OCI-LY1 (cell line): ENCODE measurements at regions not wholly inside any gene's neighbourhood (a gene's known extent, or its start where the extent isn't known, plus 50 kb on each side); places are given as distances from the start of the nearest gene placed in this dataset.
"Not testable (repeated sequence)": the region's sequence is repeated elsewhere in the genome, so short reads cannot be mapped to it uniquely, and the experiment has no call there.

ENCODE experiments used
- H2AFZ ChIP-seq: fragments of 200-600 bp; sonication (generic), shearing (Covaris generic); 2 replicates; pipeline ENCODE4 v1.6.0; 2014; ENCODE audit warnings: antibody characterized with exemption, mild to moderate bottlenecking, low read length
- H3F3A ChIP-seq: fragments of 200-600 bp; sonication (generic), shearing (Covaris generic); 2 replicates; pipeline ENCODE4 v1.6.0; 2014; ENCODE audit warnings: mild to moderate bottlenecking, antibody characterized with exemption, low read length, moderate library complexity; ENCODE audit not compliant: insufficient read depth
- H3K27ac ChIP-seq: fragments of 200-600 bp; sonication (generic); 2 replicates; pipeline ENCODE4 v1.5.1; 2014; ENCODE audit warnings: low read length, mixed run types, mild to moderate bottlenecking, low read depth; ENCODE audit not compliant: poor library complexity, severe bottlenecking
- H3K27me3 ChIP-seq: fragments of 200-600 bp; sonication (generic); 2 replicates; pipeline ENCODE4 v1.6.0; 2014; ENCODE audit warnings: antibody characterized with exemption, mild to moderate bottlenecking, low read length, moderate library complexity; ENCODE audit not compliant: insufficient read depth
- H3K36me3 ChIP-seq: fragments of 200-600 bp; sonication (generic); 2 replicates; pipeline ENCODE4 v1.6.1; 2014; ENCODE audit warnings: mild to moderate bottlenecking, antibody characterized with exemption, low read length, moderate library complexity, mixed read lengths; ENCODE audit not compliant: insufficient read depth
- H3K4me1 ChIP-seq: fragments of 200-600 bp; sonication (generic); 2 replicates; pipeline ENCODE4 v1.5.1; 2014; ENCODE audit warnings: mild to moderate bottlenecking, low read length, moderate library complexity; ENCODE audit not compliant: insufficient read depth, severe bottlenecking
- H3K4me2 ChIP-seq: fragments of 200-600 bp; sonication (generic), shearing (Covaris generic); 2 replicates; pipeline ENCODE4 v1.6.1; 2014; ENCODE audit warnings: low read length
- H3K4me3 ChIP-seq: fragments of 200-600 bp; sonication (generic); 2 replicates; pipeline ENCODE4 v1.5.1; 2014; ENCODE audit warnings: low read length, low read depth, mild to moderate bottlenecking, mixed read lengths; ENCODE audit not compliant: poor library complexity, severe bottlenecking
- H3K79me2 ChIP-seq: fragments of 200-600 bp; shearing (Covaris generic); 2 replicates; pipeline ENCODE4 v1.6.1; 2016; ENCODE audit warnings: mixed run types, low read length, mixed read lengths; ENCODE audit not compliant: insufficient read depth
- H3K9ac ChIP-seq: fragments of 200-600 bp; sonication (generic), shearing (Covaris generic); 2 replicates; pipeline ENCODE4 v1.6.1; 2014; ENCODE audit warnings: mild to moderate bottlenecking, low read length, mixed read lengths
- H3K9me2 ChIP-seq: fragments of 200-600 bp; sonication (generic), shearing (Covaris generic); 2 replicates; pipeline ENCODE4 v1.6.1; 2014; ENCODE audit warnings: low read depth, mild to moderate bottlenecking, low read length, mixed read lengths
- H3K9me3 ChIP-seq: fragments of 200-600 bp; shearing (Covaris generic); 2 replicates; pipeline ENCODE4 v1.6.1; 2014; ENCODE audit warnings: low read length, mixed read lengths
- H4K20me1 ChIP-seq: fragments of 200-600 bp; sonication (generic), shearing (Covaris generic); 2 replicates; pipeline ENCODE4 v1.6.0; 2016; ENCODE audit warnings: mild to moderate bottlenecking, low read length; ENCODE audit not compliant: insufficient read depth
- CTCF ChIP-seq: fragments of 200-600 bp; sonication (generic), shearing (Covaris generic); IDR thresholded peaks from 2 replicates; pipeline ENCODE4 v1.5.1; 2017; ENCODE audit warnings: mild to moderate bottlenecking, antibody characterized with exemption, low read length, moderate library complexity, mixed read lengths
- EZH2 ChIP-seq: fragments of 200-600 bp; sonication (generic), shearing (Covaris generic); IDR thresholded peaks from 2 replicates; pipeline ENCODE4 v1.8.0; 2017; ENCODE audit warnings: borderline replicate concordance, mixed run types, mild to moderate bottlenecking, antibody characterized with exemption, low read length, moderate library complexity, mixed read lengths

GRCh38 chr15:26223720-26224119 lies 360.6 kb upstream of the ATP10A start:
- no peak overlapping the region for H3K9ac ChIP-seq
- no peak overlapping the region for H3K27ac ChIP-seq
- H3K9me3 ChIP-seq = 0 out of 2 replicates have a peak, but pooled peaks cover 2% of the 10 kb centered on the region
- H3K79me2 ChIP-seq = no peaks in the 10 kb centered on the region
- no peaks in the 10 kb centered on the region for H3K27me3 ChIP-seq
- H4K20me1 ChIP-seq = no peaks in the 10 kb centered on the region
- no peaks in the 10 kb centered on the region for H3K36me3 ChIP-seq
- H3K4me1 ChIP-seq = no peaks in the 10 kb centered on the region
- TF ChIP-seq CTCF = no peak
- no peak for TF ChIP-seq EZH2
- H2AFZ ChIP-seq = no peak overlapping the region
- no peak overlapping the region for H3K4me3 ChIP-seq
- no peak overlapping the region for H3K4me2 ChIP-seq
- no peaks in the 10 kb centered on the region for H3F3A ChIP-seq
- no peaks in the 10 kb centered on the region for H3K9me2 ChIP-seq

- Histone ChIP-seq H3K4me3 (no peak overlapping the region), H3K27me3 (no peaks in the 10 kb centered on the region), H3K4me1 (no peaks in the 10 kb centered on the region), H3K4me2 (no peak overlapping the region), H3K36me3 (no peaks in the 10 kb centered on the region), H3K9ac (no peak overlapping the region), H3F3A (no peaks in the 10 kb centered on the region), H2AFZ (no peak overlapping the region), H3K9me2 (no peaks in the 10 kb centered on the region), H3K79me2 (no peaks in the 10 kb centered on the region), H4K20me1 (no peaks in the 10 kb centered on the region), H3K27ac (no peak overlapping the region), H3K9me3 (0 out of 2 replicates have a peak, but pooled peaks cover 2% of the 10 kb centered on the region)
- TF ChIP-seq CTCF (no peak), EZH2 (no peak)
These were observed 359.7 kb upstream of the ATP10A start for GRCh38 chr15:26222781-26223180.

- H3K9me3 ChIP-seq, H3K4me3 ChIP-seq, H3K27ac ChIP-seq, H3K9me2 ChIP-seq, H4K20me1 ChIP-seq, H3F3A ChIP-seq, H3K4me1 ChIP-seq, H3K79me2 ChIP-seq, H3K36me3 ChIP-seq, H3K4me2 ChIP-seq, H2AFZ ChIP-seq, H3K9ac ChIP-seq, H3K27me3 ChIP-seq: not testable (repeated sequence)
These were observed 353.9 kb upstream of the ATP10A start for GRCh38 chr15:26217043-26217442.

- no peaks in the 10 kb centered on the region for H4K20me1 ChIP-seq
- H3K4me1 ChIP-seq = no peaks in the 10 kb centered on the region
- no peaks in the 10 kb centered on the region for H3K27me3 ChIP-seq
- TF ChIP-seq EZH2 (no peak), CTCF (no peak)
- H3K9ac ChIP-seq = no peak overlapping the region
- no peaks in the 10 kb centered on the region for H3K9me2 ChIP-seq
- no peak overlapping the region for H2AFZ ChIP-seq
- H3F3A ChIP-seq = no peaks in the 10 kb centered on the region
- no peaks in the 10 kb centered on the region for H3K9me3 ChIP-seq
- no peak overlapping the region for H3K4me3 ChIP-seq
- no peak overlapping the region for H3K4me2 ChIP-seq
- no peak overlapping the region for H3K27ac ChIP-seq
- H3K36me3 ChIP-seq = no peaks in the 10 kb centered on the region
- H3K79me2 ChIP-seq = no peaks in the 10 kb centered on the region
These were observed 351.2 kb upstream of the ATP10A start for GRCh38 chr15:26214290-26214689.
